ENCODE measurements at regions not wholly inside any gene's neighbourhood (a gene's known extent, or its start where the extent isn't known, plus 50 kb on each side); places are given as distances from the start of the nearest gene placed in this dataset.

- no peak for ATAC-seq
Measured at GRCh38 chr5:114179134-114179533, 182.7 kb upstream of the KCNN2 start.

- ATAC-seq = no peak
Measured at GRCh38 chr5:114184006-114184405, 177.9 kb upstream of the KCNN2 start.

GRCh38 chr5:114185274-114185673, 176.6 kb upstream of the KCNN2 start:
- no peak for ATAC-seq

GRCh38 chr5:114191441-114191840, 170.4 kb upstream of the KCNN2 start:
- ATAC-seq = no peak

GRCh38 chr5:114192108-114192507, 169.8 kb upstream of the KCNN2 start:
- no peak for ATAC-seq

GRCh38 chr5:114201332-114201731, 160.5 kb upstream of the KCNN2 start:
- ATAC-seq = no peak

GRCh38 chr5:114204923-114205322, 156.9 kb upstream of the KCNN2 start:
- ATAC-seq = no peak

- no peak for ATAC-seq
Measured at GRCh38 chr5:114206640-114207039, 155.2 kb upstream of the KCNN2 start.

GRCh38 chr5:114207615-114208014, 154.3 kb upstream of the KCNN2 start:
- ATAC-seq = no peak

- ATAC-seq = no peak
Measured at GRCh38 chr5:114208120-114208519, 153.8 kb upstream of the KCNN2 start.

GRCh38 chr5:114208588-114208987, 153.3 kb upstream of the KCNN2 start:
- no peak for ATAC-seq

GRCh38 chr5:114210662-114211061, 151.2 kb upstream of the KCNN2 start:
- ATAC-seq = no peak

GRCh38 chr5:114221807-114222206, 140.1 kb upstream of the KCNN2 start:
- no peak for ATAC-seq

- ATAC-seq = no peak
Measured at GRCh38 chr5:114223866-114224265, 138.0 kb upstream of the KCNN2 start.

GRCh38 chr5:114237766-114238165, 124.1 kb upstream of the KCNN2 start:
- no peak for ATAC-seq

GRCh38 chr5:114238771-114239313, 123.0 kb upstream of the KCNN2 start:
- ATAC-seq = no peak

- ATAC-seq = no peak
Measured at GRCh38 chr5:114243281-114243971, 118.4 kb upstream of the KCNN2 start.

- ATAC-seq = no peak
Measured at GRCh38 chr5:114243972-114244317, 117.9 kb upstream of the KCNN2 start.

GRCh38 chr5:114249823-114250222, 112.0 kb upstream of the KCNN2 start:
- no peak for ATAC-seq

- ATAC-seq = no peak
Measured at GRCh38 chr5:114250536-114250935, 111.3 kb upstream of the KCNN2 start.

- no peak for ATAC-seq
Measured at GRCh38 chr5:114252226-114252625, 109.6 kb upstream of the KCNN2 start.

GRCh38 chr5:114255260-114255659, 106.6 kb upstream of the KCNN2 start:
- no peak for ATAC-seq

GRCh38 chr5:114261989-114262388, 99.9 kb upstream of the KCNN2 start:
- no peak for ATAC-seq

GRCh38 chr5:114265432-114266060, 96.3 kb upstream of the KCNN2 start:
- ATAC-seq = no peak
